MM.1S (cell line): ENCODE measurements at regions not wholly inside any gene's neighbourhood (a gene's known extent, or its start where the extent isn't known, plus 50 kb on each side); places are given as distances from the start of the nearest gene placed in this dataset.

Experiments
- CTCF ChIP-seq: fragments of 300-600 bp; sonication (generic); IDR thresholded peaks from 2 replicates; pipeline ENCODE4 v1.5.1; 2016; ENCODE audit warnings: antibody characterized with exemption, low read length, mixed read lengths
- EZH2 ChIP-seq: fragments of 300-600 bp; sonication (generic); optimal IDR thresholded peaks from 2 replicates; pipeline ENCODE3; 2017; ENCODE audit warnings: low read depth, mild to moderate bottlenecking, antibody characterized with exemption, low read length, mixed read lengths

- TF ChIP-seq CTCF (no peak), EZH2 (no peak)
These were observed 591.5 kb downstream of the METTL15 start for GRCh38 chr11:28699701-28700100.
